BJ (cell line): ENCODE measurements at regions not wholly inside any gene's neighbourhood (a gene's known extent, or its start where the extent isn't known, plus 50 kb on each side); places are given as distances from the start of the nearest gene placed in this dataset.

Source experiments
- CTCF ChIA-PET: fragments of 350-600 bp; formaldehyde crosslinking; extraction: SDS; loops from one replicate; lab custom pipeline; 2021; ENCODE audit warnings: antibody characterized with exemption, inconsistent platforms; lab: Yijun Ruan, JAX
- POLR2A ChIA-PET: fragments of 300-600 bp; sonication (Branson Sonifier 250); formaldehyde crosslinking; extraction: SDS; loops from one replicate; lab custom pipeline; 2021; ENCODE audit warnings: antibody characterized with exemption; lab: Charles Lee
- DNase-seq: peaks from one replicate; pipeline ENCODE4 v3.0.0-alpha.2; 2011; ENCODE audit warnings: low read depth
- H3K27me3 ChIP-seq: 2 replicates; pipeline ENCODE4 v1.6.0; 2011; ENCODE audit warnings: low read length; ENCODE audit not compliant: control insufficient read depth, insufficient read depth
- H3K36me3 ChIP-seq: 2 replicates; pipeline ENCODE4 v1.5.1; 2011; ENCODE audit warnings: low read length; ENCODE audit not compliant: control insufficient read depth, insufficient read depth
- H3K4me3 ChIP-seq: 2 replicates; pipeline ENCODE4 v1.5.1; 2011; ENCODE audit warnings: low read depth, mild to moderate bottlenecking, control low read depth, low read length
- CTCF ChIP-seq: IDR thresholded peaks from 2 replicates; pipeline ENCODE4 v1.5.1; 2011; ENCODE audit warnings: low read depth, mild to moderate bottlenecking, control low read depth, inconsistent platforms, low read length, moderate library complexity; ENCODE audit not compliant: insufficient read depth

DNA sequence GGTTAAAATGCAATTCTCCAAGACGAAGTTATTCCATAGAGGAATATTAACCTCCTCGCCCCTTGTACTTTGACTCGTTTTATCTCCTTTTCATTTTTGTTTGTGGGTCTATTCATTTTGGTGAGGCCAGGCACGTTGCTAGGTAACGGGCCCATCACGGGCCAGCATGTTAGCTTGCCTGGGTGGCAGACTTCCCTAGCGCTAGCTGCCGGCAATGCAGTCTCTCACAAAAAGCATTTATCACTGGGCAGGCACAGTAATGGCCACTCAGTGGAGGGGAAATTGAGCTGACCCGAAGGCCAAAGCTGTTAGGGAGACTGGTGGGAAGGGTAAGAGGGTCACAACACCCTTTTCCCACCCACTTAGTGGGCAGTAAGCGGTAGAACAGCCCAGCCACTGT, 234.4 kb upstream of the FOXD3 start:
- H3K27me3 ChIP-seq = no peaks in the 10 kb centered on the region
- POLR2A ChIA-PET = no interaction called here
- H3K4me3 ChIP-seq = no peak overlapping the region
- no peaks in the 10 kb centered on the region for H3K36me3 ChIP-seq
- no peak for DNase-seq
- CTCF ChIA-PET = no interaction called here
- TF ChIP-seq CTCF = no peak

DNA sequence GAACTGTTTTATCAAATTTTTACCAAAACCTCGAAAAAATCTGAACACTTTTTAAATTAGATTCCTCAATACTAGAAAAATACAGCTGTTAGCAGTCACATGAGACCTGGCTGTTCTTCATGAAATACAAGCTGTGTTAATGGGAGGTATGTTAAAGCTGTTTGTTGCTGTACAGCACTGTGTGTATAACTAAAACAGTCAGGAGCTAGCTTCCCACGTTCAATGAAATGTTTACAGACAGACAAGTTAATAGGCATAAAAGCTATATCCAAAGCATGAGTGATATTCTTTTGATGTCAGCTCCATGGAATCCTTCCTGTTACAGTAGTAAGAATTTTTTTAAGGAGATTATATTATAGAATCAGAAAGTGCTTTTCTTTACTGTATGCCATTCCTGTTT, 223.2 kb upstream of the FOXD3 start:
- Histone ChIP-seq H3K27me3 (no peaks in the 10 kb centered on the region), H3K36me3 (no peaks in the 10 kb centered on the region), H3K4me3 (no peak overlapping the region)
- ChIA-PET CTCF (interaction anchor here (1.0 kb wide), 1 partner anchor 9 kb away, joined by 3 read pairs; no protein-coding TSS in a partner anchor), POLR2A (no interaction called here)
- no peak for DNase-seq
- TF ChIP-seq CTCF = no peak

DNA sequence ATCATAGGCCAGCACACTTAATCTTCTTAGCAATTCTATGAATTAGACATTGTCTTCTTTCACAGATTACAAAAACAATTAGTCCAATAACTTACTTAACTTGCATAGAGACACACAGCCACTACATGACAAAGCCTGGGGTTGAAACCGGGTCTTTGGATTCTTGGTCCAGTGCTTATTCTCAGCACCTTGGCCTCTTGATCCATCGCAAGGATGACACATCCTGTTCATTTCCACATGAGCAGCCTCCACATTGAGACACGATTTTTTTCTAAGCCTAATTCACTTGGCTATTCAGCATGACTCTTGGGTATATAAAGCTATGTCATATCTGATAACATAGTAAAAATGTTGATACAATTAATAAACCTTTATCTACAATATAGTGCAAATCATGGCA, 221.0 kb upstream of the FOXD3 start:
- no peaks in the 10 kb centered on the region for H3K27me3 ChIP-seq
- no peak for TF ChIP-seq CTCF
- DNase-seq = no peak
- no peak overlapping the region for H3K4me3 ChIP-seq
- ChIA-PET POLR2A (no interaction called here), CTCF (interaction anchor here (1.5 kb wide), 1 partner anchor 20 kb away, joined by 3 read pairs; no protein-coding TSS in a partner anchor)
- H3K36me3 ChIP-seq = no peaks in the 10 kb centered on the region

GRCh38 chr1:63103682-63104081, 218.7 kb upstream of the FOXD3 start:
- TF ChIP-seq CTCF = no peak
- CTCF ChIA-PET = no interaction called here
- no peak for DNase-seq
- H3K27me3 ChIP-seq = no peaks in the 10 kb centered on the region
- H3K36me3 ChIP-seq = no peaks in the 10 kb centered on the region
- POLR2A ChIA-PET = no interaction called here
- H3K4me3 ChIP-seq = no peak overlapping the region

DNA sequence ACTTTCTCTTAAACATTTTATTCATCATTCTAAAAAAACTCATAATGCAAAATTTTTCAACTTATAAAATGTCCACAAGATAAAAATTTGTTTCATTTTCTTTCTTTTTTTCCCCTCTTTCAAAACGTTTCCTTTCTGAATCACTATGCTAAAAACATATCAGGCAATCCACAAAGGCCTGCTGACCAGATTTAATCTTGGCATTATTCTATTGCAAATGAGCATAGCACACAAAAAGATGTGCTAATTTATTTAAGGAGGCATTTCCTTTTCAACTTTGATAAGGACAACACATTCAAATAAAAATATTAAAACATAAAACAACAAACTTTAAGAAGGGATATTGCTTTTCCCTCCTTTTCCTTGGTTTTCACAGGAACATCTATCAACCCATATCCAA, 215.3 kb upstream of the FOXD3 start:
- CTCF ChIA-PET = no interaction called here
- DNase-seq = no peak
- POLR2A ChIA-PET = no interaction called here
- no peak for TF ChIP-seq CTCF
- Histone ChIP-seq H3K4me3 (no peak overlapping the region), H3K36me3 (no peaks in the 10 kb centered on the region), H3K27me3 (no peaks in the 10 kb centered on the region)
